ENCODE measurements at regions not wholly inside any gene's neighbourhood (a gene's known extent, or its start where the extent isn't known, plus 50 kb on each side); places are given as distances from the start of the nearest gene placed in this dataset.

- no TSS peak for BruUV-seq (replicated peaks)
- intact Hi-C loops (cut with micrococcal nuclease; ENCODE audit: unreplicated experiment) = no loop called here
- no peak overlapping the region for H3K4me3 ChIP-seq (ENCODE audit: low read depth, low read length, poor library complexity, severe bottlenecking)
- H3K27me3 ChIP-seq (replicated peaks; ENCODE audit: insufficient read depth, low read depth, low read length, poor library complexity) = no peaks in the 10 kb centered on the region
- H3K36me3 ChIP-seq (ENCODE audit: insufficient read depth, low read length, poor library complexity, severe bottlenecking) = no peaks in the 10 kb centered on the region
- no peaks in the 10 kb centered on the region for H3K9me3 ChIP-seq (ENCODE audit: low read depth, low read length, poor library complexity, severe bottlenecking)
- DNase-seq (ENCODE audit: low spot score) = no peak
- no peak for TF ChIP-seq CTCF (conservative IDR thresholded peaks at IDR 0.05; ENCODE audit: low read depth, low read length)
- TF ChIP-seq EZH2 (IDR thresholded peaks at IDR 0.05; ENCODE audit: borderline replicate concordance, low read depth, low read length, poor library complexity, severe bottlenecking) = no peak
- ChIA-PET POLR2A (ENCODE audit: low non-redundant PET) (no interaction called here), CTCF (no interaction called here)
- H3K27ac ChIP-seq (ENCODE audit: low read depth, low read length, poor library complexity, severe bottlenecking) = no peak overlapping the region
- no peaks in the 10 kb centered on the region for H3K4me1 ChIP-seq (ENCODE audit: insufficient read depth, low read length, poor library complexity, severe bottlenecking)
Measured at GRCh38 chr12:92550661-92551060, 152.1 kb upstream of the PLEKHG7 start.

- CTCF ChIA-PET = no interaction called here
- H3K4me1 ChIP-seq (ENCODE audit: insufficient read depth, low read length, poor library complexity, severe bottlenecking) = no peaks in the 10 kb centered on the region
- BruUV-seq (replicated peaks) = no TSS peak
- intact Hi-C loops (cut with micrococcal nuclease; ENCODE audit: unreplicated experiment) = no loop called here
- H3K27ac ChIP-seq (ENCODE audit: low read depth, low read length, poor library complexity, severe bottlenecking) = no peak overlapping the region
- POLR2A ChIA-PET (ENCODE audit: low non-redundant PET) = no interaction called here
- no peak for DNase-seq (ENCODE audit: low spot score)
- H3K36me3 ChIP-seq (ENCODE audit: insufficient read depth, low read length, poor library complexity, severe bottlenecking) = no peaks in the 10 kb centered on the region
- no peaks in the 10 kb centered on the region for H3K9me3 ChIP-seq (ENCODE audit: low read depth, low read length, poor library complexity, severe bottlenecking)
- H3K27me3 ChIP-seq (replicated peaks; ENCODE audit: insufficient read depth, low read depth, low read length, poor library complexity) = no peaks in the 10 kb centered on the region
- H3K4me3 ChIP-seq (ENCODE audit: low read depth, low read length, poor library complexity, severe bottlenecking) = no peak overlapping the region
- TF ChIP-seq EZH2 (IDR thresholded peaks at IDR 0.05; ENCODE audit: borderline replicate concordance, low read depth, low read length, poor library complexity, severe bottlenecking) = no peak
- TF ChIP-seq CTCF (conservative IDR thresholded peaks at IDR 0.05; ENCODE audit: low read depth, low read length) = no peak
Measured at GRCh38 chr12:92550254-92550653, 152.5 kb upstream of the PLEKHG7 start.

- H3K27ac ChIP-seq (ENCODE audit: low read depth, low read length, poor library complexity, severe bottlenecking) = no peak overlapping the region
- DNase-seq (ENCODE audit: low spot score) = no peak
- intact Hi-C loops (cut with micrococcal nuclease; ENCODE audit: unreplicated experiment) = no loop called here
- H3K9me3 ChIP-seq (ENCODE audit: low read depth, low read length, poor library complexity, severe bottlenecking) = no peaks in the 10 kb centered on the region
- H3K27me3 ChIP-seq (replicated peaks; ENCODE audit: insufficient read depth, low read depth, low read length, poor library complexity) = no peaks in the 10 kb centered on the region
- TF ChIP-seq EZH2 (IDR thresholded peaks at IDR 0.05; ENCODE audit: borderline replicate concordance, low read depth, low read length, poor library complexity, severe bottlenecking) (no peak), CTCF (conservative IDR thresholded peaks at IDR 0.05; ENCODE audit: low read depth, low read length) (no peak)
- POLR2A ChIA-PET (ENCODE audit: low non-redundant PET) = interaction anchor here (0.7 kb wide), 1 partner anchor 24 kb away, joined by 4 read pairs; no protein-coding TSS in a partner anchor
- no peak overlapping the region for H3K4me3 ChIP-seq (ENCODE audit: low read depth, low read length, poor library complexity, severe bottlenecking)
- H3K4me1 ChIP-seq (ENCODE audit: insufficient read depth, low read length, poor library complexity, severe bottlenecking) = no peaks in the 10 kb centered on the region
- BruUV-seq (replicated peaks) = no TSS peak
- no peaks in the 10 kb centered on the region for H3K36me3 ChIP-seq (ENCODE audit: insufficient read depth, low read length, poor library complexity, severe bottlenecking)
- CTCF ChIA-PET = no interaction called here
Measured at GRCh38 chr12:92549516-92549915, 153.3 kb upstream of the PLEKHG7 start.

Data from A673 (cell line).